GM19239 (cell line): ENCODE measurements at regions not wholly inside any gene's neighbourhood (a gene's known extent, or its start where the extent isn't known, plus 50 kb on each side); places are given as distances from the start of the nearest gene placed in this dataset.

Experiments
- DNase-seq: peaks from one replicate; pipeline ENCODE4 v3.0.0; 2011; ENCODE audit warnings: low spot score; ENCODE audit not compliant: insufficient read length
- FAIRE-seq: peaks from 2 replicates; lab custom pipeline; 2011; peaks lifted over from hg19 to GRCh38; lab: Jason Lieb, UNC

DNA sequence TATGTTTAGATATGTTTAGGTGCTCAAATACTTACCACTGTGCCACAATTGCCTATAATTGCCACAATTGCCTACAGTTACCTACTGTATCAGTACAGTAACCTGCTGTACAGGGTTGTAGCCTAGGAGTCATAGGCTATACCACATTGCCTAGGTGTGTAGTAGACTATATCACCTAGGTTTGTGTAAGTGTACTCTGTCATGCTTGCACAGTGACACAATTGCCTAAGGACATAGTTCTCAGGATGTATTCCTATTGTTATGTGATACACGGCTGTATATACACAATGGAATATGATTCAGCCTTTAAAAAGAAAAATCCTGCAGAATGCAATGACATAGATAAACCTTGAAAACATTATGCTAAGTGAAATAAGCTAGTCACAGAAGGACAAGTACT is 264.8 kb downstream of the RAP2B start:
- FAIRE-seq: no peak

GRCh38 chr3:153429821-153430220 is 267.8 kb downstream of the RAP2B start:
- FAIRE-seq: no peak
- no peak for DNase-seq

More for the DNA sequence above, 264.8 kb downstream of the RAP2B start:
- DNase-seq: no peak

DNA sequence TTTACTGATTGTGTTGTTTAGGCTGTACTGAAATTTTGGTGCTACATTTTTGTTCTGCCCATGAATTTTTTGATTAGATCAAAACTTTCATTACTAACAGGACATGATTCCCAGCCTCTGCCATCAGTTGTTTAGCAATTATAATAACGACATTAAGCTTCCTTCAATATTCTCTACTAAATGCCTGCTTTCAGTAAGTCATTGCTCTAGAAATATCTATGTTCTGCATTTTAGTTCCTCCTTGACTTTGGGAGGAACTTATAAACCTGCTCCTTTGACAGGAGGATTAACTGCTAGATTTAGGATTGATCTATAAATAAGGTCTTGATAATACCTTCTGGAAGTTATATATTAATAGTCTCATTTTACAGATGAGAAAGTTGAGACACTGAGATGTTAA is 269.1 kb downstream of the RAP2B start:
- DNase-seq (no peak), FAIRE-seq (no peak)

GRCh38 chr3:153437666-153438065 is 275.6 kb downstream of the RAP2B start:
- no peak for FAIRE-seq

GRCh38 chr3:153438271-153438670 is 276.2 kb downstream of the RAP2B start:
- FAIRE-seq: no peak
- DNase-seq: no peak

More at GRCh38 chr3:153437666-153438065, 275.6 kb downstream of the RAP2B start:
- DNase-seq: no peak

DNA sequence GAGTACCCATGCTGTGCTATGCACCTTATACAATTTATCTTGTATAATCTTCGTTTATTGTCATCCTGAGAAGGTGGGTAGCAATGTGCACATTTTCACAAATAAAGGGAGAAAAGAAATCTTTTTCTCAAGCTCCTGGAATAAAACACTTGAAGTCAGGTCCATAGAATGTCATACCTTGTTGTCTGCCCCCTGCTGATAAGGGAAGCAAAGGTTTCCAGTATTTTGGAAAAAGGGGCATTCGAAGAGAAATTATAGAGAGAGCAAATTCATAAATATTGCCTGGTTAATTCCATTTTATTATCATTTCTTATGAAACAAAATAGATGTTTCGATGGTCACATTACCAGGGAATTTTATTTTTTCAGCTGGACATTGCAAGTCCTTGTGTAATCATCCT is 277.8 kb downstream of the RAP2B start:
- DNase-seq: no peak
- no peak for FAIRE-seq

- no peak for FAIRE-seq
- no peak for DNase-seq
These were observed 278.3 kb downstream of the RAP2B start for GRCh38 chr3:153440311-153440710.

GRCh38 chr3:153442386-153442785 is 280.4 kb downstream of the RAP2B start:
- FAIRE-seq (no peak), DNase-seq (no peak)

- no peak for DNase-seq
- FAIRE-seq: no peak
These were observed 280.9 kb downstream of the RAP2B start for GRCh38 chr3:153442799-153443487.

GRCh38 chr3:153443961-153444360 is 281.9 kb downstream of the RAP2B start:
- no peak for FAIRE-seq

DNA sequence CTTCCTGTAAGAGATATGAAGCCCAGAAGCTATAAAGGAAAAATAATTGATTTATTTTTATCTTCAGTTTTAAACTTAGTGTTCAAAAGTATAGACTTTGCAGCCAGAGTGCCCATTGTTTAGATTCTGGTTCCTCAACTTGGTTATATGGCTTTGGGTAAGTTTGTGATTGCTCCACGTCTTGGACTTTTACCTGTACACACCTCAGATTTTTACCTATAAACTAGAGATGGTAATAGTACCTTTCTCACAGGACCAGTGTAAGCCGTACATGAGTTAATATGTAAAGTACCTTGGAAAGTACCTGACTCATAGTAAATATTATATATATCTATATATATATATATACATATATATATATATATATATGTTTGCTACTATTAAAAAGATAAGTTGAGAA is 283.8 kb downstream of the RAP2B start:
- FAIRE-seq: no peak

More at GRCh38 chr3:153443961-153444360, 281.9 kb downstream of the RAP2B start:
- DNase-seq: no peak

DNA sequence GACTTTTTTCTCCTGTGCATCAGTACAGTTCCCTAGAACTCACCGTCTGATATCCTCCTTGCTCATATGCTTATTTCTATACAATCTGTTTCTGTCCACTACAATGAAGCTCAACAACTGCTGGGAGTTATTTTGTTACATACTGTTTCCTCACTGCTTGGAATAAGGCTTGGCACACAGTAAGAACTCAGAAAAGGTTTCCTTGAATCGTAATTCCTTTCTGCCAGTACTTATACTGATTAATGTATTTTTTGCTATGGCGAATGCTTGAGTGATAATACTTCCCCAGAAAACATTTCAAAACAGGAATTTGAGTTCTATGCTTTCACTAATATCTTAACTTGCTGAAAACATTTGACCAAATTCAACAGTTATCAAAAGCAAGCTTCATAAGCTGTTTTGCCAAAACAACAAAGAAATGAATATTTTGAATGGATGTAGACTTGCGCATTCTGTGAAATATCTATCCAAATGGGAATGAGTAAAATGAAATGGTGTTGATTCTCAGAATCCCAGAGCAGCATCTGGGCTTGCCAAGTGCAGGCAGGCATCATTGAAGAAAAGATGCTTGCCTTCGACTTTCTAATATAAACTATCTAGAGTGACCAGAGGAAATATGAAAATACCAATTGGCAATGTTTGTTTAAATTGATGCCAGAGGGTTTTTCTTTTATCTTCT is 286.3 kb downstream of the RAP2B start:
- FAIRE-seq (no peak), DNase-seq (no peak)

More for the DNA sequence above, 283.8 kb downstream of the RAP2B start:
- DNase-seq: no peak

GRCh38 chr3:153456833-153457545 is 295.0 kb downstream of the RAP2B start:
- FAIRE-seq (no peak), DNase-seq (no peak)

DNA sequence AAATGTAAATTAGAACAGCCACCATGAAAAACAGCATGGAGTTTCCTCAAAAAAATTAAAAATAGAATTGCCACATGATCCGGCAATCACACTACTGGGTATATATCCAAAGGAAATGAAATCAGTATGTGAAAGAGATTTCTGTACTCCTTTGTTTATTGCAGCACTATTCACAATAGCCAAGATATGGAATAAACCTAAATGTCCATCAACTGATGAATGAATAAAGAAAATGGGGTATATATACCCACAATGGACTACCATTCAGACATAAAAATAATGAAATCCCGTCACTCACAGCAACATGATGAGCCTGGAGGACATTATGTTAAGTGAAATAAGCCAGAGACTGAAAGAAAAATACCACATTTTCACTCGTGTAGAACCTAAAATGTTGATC is 296.9 kb downstream of the RAP2B start:
- FAIRE-seq: no peak

GRCh38 chr3:153462545-153462944 is 300.5 kb downstream of the RAP2B start:
- no peak for FAIRE-seq

More for the DNA sequence above, 296.9 kb downstream of the RAP2B start:
- no peak for DNase-seq

GRCh38 chr3:153463895-153464294 is 301.9 kb downstream of the RAP2B start:
- no peak for FAIRE-seq
- no peak for DNase-seq

More at GRCh38 chr3:153462545-153462944, 300.5 kb downstream of the RAP2B start:
- no peak for DNase-seq

DNA sequence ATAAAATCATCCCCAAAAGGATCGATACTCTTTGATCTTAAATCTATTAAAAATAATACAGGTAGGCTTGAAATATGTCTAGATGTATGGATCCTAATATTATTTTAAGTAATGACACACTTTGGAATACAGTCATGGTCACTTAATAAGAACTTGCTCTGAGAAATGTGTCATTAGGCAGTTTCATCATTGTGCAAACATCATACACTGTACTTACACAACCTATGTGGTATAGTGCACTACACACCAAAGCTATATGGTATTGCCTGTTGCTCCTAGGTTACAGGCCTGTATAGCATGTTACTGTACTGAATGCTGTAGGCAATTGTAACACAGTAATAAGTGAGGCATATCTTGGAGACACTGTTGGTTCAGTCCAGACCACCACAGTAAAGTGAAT is 307.1 kb downstream of the RAP2B start:
- DNase-seq (no peak), FAIRE-seq (no peak)

DNA sequence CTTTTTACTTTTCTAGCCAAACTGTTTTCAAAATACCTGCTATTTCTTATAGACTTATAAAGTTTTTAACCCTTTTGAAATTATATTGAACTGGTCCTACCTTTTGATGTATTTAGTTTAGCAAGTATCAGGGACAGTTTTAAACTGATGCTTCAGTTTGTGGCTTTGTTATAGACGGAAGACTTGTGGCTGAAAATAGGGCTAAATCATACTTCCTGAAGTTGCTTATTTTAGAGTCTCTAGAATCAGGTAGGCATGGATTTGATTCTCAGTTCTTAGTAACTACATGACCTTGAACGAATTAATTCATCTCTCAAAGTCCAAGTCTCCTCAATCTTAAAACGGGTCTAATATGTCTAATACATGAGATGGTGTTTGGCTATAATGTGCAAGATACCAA is 322.8 kb downstream of the RAP2B start:
- FAIRE-seq: no peak
- no peak for DNase-seq

DNA sequence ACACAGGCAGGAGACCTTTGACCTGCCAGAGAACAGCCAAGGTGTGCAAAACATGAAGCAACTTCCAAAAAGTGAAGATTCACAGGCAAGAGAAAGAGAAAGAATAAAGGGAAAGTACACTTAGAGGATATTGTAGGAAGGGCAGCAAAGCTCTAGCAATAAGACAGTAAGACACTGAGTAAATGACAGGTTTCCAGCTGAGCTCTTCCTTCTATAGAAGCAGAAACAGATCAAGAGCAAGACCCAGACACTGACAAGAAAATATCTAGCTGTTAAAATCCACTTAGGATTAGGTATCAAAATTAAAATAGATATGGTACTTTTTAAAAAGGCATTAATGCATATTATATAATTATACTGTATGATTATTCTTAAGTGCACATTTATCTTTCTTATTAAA is 333.4 kb downstream of the RAP2B start:
- DNase-seq (no peak), FAIRE-seq (no peak)

GRCh38 chr3:153502682-153503081 is 340.7 kb downstream of the RAP2B start:
- FAIRE-seq (no peak), DNase-seq (no peak)

DNA sequence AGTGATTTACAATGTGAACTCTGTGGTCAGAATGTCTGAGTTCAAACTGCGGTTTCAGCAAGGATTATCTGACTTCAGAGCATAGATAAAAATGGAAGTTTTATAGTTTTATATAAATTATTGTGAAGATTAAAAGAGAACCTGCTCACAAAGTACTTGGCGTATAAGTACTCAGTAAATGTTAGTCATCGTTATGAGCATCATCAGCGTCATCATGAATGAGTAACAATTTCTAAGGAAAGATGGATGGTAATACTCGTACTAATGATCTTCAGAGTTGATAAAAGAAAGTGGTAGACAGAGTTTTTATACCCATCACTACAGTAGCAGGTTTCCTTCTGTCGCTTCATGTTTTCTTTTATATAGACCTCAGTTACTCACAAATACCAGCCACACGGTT is 341.8 kb downstream of the RAP2B start:
- FAIRE-seq: no peak

More for the DNA sequence above, 341.8 kb downstream of the RAP2B start:
- no peak for DNase-seq
